GM19328 (cell line): ENCODE measurements at regions not wholly inside any gene's neighbourhood (a gene's known extent, or its start where the extent isn't known, plus 50 kb on each side); places are given as distances from the start of the nearest gene placed in this dataset.

Experiments
- ATAC-seq: cut with Tn5 transposase; IDR thresholded peaks from one replicate; pipeline ENCODE4 v1.9.1; 2021; ENCODE audit warnings: mild to moderate bottlenecking, moderate library complexity; ENCODE audit not compliant: unreplicated experiment

GRCh38 chr2:48250474-48250844 is 64.0 kb upstream of the FOXN2 start:
- no peak for ATAC-seq

- ATAC-seq = no peak
Observed at GRCh38 chr2:48250943-48251342, 63.5 kb upstream of the FOXN2 start.

GRCh38 chr2:48251437-48252148 is 62.9 kb upstream of the FOXN2 start:
- no peak for ATAC-seq

GRCh38 chr2:48253301-48253700 is 61.2 kb upstream of the FOXN2 start:
- ATAC-seq = no peak

GRCh38 chr2:48254839-48255238 is 59.6 kb upstream of the FOXN2 start:
- ATAC-seq = no peak

GRCh38 chr2:48257456-48257855 is 57.0 kb upstream of the FOXN2 start:
- no peak for ATAC-seq

- ATAC-seq = no peak
Observed at GRCh38 chr2:48258481-48259149, 55.9 kb upstream of the FOXN2 start.

- ATAC-seq = no peak
Observed at GRCh38 chr2:48259811-48260210, 54.7 kb upstream of the FOXN2 start.

- ATAC-seq = no peak
Observed at GRCh38 chr2:48264627-48265026, 49.9 kb upstream of the FOXN2 start.
